AG04450 (cell line): ENCODE measurements at regions not wholly inside any gene's neighbourhood (a gene's known extent, or its start where the extent isn't known, plus 50 kb on each side); places are given as distances from the start of the nearest gene placed in this dataset.

Source experiments
- CTCF ChIA-PET: fragments of 300-600, 350-600 bp; formaldehyde crosslinking; extraction: SDS; loops from one replicate; lab custom pipeline; 2022; ENCODE audit warnings: antibody characterized with exemption, inconsistent platforms; lab: Charles Lee
- POLR2A ChIA-PET: fragments of 350-600 bp; formaldehyde crosslinking; extraction: SDS; loops from one replicate; lab custom pipeline; 2021; ENCODE audit warnings: antibody characterized with exemption, inconsistent platforms; lab: Yijun Ruan, JAX
- DNase-seq: peaks from one replicate; pipeline ENCODE4 v3.0.0-alpha.2; 2011; ENCODE audit warnings: low read depth, low spot score
- H3K27ac ChIP-seq: one replicate; pipeline ENCODE4 v1.5.1; 2012; ENCODE audit warnings: low read depth, low read length, control low read depth
- H3K27me3 ChIP-seq: one replicate; pipeline ENCODE4 v1.6.0; 2012; ENCODE audit warnings: low read length; ENCODE audit not compliant: control insufficient read depth, insufficient read depth
- H3K4me3 ChIP-seq: 2 replicates; pipeline ENCODE4 v1.5.1; 2011; ENCODE audit warnings: mild to moderate bottlenecking, low read depth, low read length, control low read depth
- H3K9me3 ChIP-seq: 2 replicates; pipeline ENCODE4 v1.5.1; 2012; ENCODE audit warnings: low read length; ENCODE audit not compliant: control insufficient read depth, insufficient read depth
- CTCF ChIP-seq: IDR thresholded peaks from 2 replicates; pipeline ENCODE4 v1.5.1; 2011; ENCODE audit warnings: low read depth, low read length, control low read depth, inconsistent platforms

GRCh38 chr2:3041246-3041645 is 336.4 kb downstream of the EIPR1 start:
- no peak for TF ChIP-seq CTCF
- Histone ChIP-seq H3K27me3 (no peaks in the 10 kb centered on the region), H3K4me3 (no peak overlapping the region), H3K27ac (no peak overlapping the region), H3K9me3 (peaks cover 89% of the 10 kb centered on the region)
- ChIA-PET CTCF (interaction anchor here (0.6 kb wide), 1 partner anchor 90 kb away, joined by 3 read pairs; no protein-coding TSS in a partner anchor), POLR2A (no interaction called here)
- DNase-seq = no peak

- POLR2A ChIA-PET = no interaction called here
- CTCF ChIA-PET = no interaction called here
- DNase-seq = no peak
- no peak overlapping the region for H3K4me3 ChIP-seq
- no peak overlapping the region for H3K27ac ChIP-seq
- no peaks in the 10 kb centered on the region for H3K27me3 ChIP-seq
- no peak for TF ChIP-seq CTCF
- peaks cover 89% of the 10 kb centered on the region for H3K9me3 ChIP-seq
Observed at GRCh38 chr2:3040496-3041140, 337.0 kb downstream of the EIPR1 start.

GRCh38 chr2:3040066-3040428 is 337.6 kb downstream of the EIPR1 start:
- Histone ChIP-seq H3K27ac (no peak overlapping the region), H3K27me3 (no peaks in the 10 kb centered on the region), H3K9me3 (peaks cover 89% of the 10 kb centered on the region), H3K4me3 (no peak overlapping the region)
- no peak for TF ChIP-seq CTCF
- no peak for DNase-seq
- ChIA-PET CTCF (no interaction called here), POLR2A (no interaction called here)

GRCh38 chr2:3039188-3040065 is 338.2 kb downstream of the EIPR1 start:
- ChIA-PET CTCF (no interaction called here), POLR2A (no interaction called here)
- Histone ChIP-seq H3K27ac (no peak overlapping the region), H3K27me3 (no peaks in the 10 kb centered on the region), H3K4me3 (no peak overlapping the region), H3K9me3 (peaks cover 87% of the 10 kb centered on the region)
- no peak for TF ChIP-seq CTCF
- DNase-seq = no peak

- H3K27ac ChIP-seq = no peak overlapping the region
- no peaks in the 10 kb centered on the region for H3K27me3 ChIP-seq
- no peak for TF ChIP-seq CTCF
- CTCF ChIA-PET = no interaction called here
- peaks cover 82% of the 10 kb centered on the region for H3K9me3 ChIP-seq
- no peak overlapping the region for H3K4me3 ChIP-seq
- POLR2A ChIA-PET = no interaction called here
- no peak for DNase-seq
Observed at GRCh38 chr2:3038636-3039035, 339.0 kb downstream of the EIPR1 start.
